MCF 10A (cell line): ENCODE measurements at regions not wholly inside any gene's neighbourhood (a gene's known extent, or its start where the extent isn't known, plus 50 kb on each side); places are given as distances from the start of the nearest gene placed in this dataset.

Experiments used
- BruUV-seq: library from RNA; stranded (reverse); fragments of 400-500 nt; replicated peaks from 2 replicates; lab custom pipeline; 2021; lab: Mats Ljungman, UMichigan
- CTCF ChIA-PET: fragments of 300-600 bp; sonication (Branson Sonifier 250); formaldehyde crosslinking; extraction: SDS; loops from one replicate; lab custom pipeline; 2021; ENCODE audit warnings: antibody characterized with exemption, inconsistent platforms; lab: Yijun Ruan, JAX
- POLR2A ChIA-PET: fragments of 300-600, 350-650 bp; sonication (Branson Sonifier 250); formaldehyde crosslinking; extraction: SDS; loops from one replicate; lab custom pipeline; 2020; ENCODE audit warnings: antibody characterized with exemption, inconsistent platforms; lab: Yijun Ruan, JAX
- DNase-seq: peaks from one replicate; pipeline ENCODE4 v3.0.0-alpha.2; 2018; ENCODE audit not compliant: unreplicated experiment
- H3K27ac Mint-ChIP-seq: one replicate; pipeline ENCODE4 v1.8.0; 2022; ENCODE audit warnings: mild to moderate bottlenecking, low read depth, mixed read lengths; ENCODE audit not compliant: unreplicated experiment
- H3K27me3 Mint-ChIP-seq: one replicate; pipeline ENCODE4 v1.8.0; 2022; ENCODE audit warnings: mixed read lengths; ENCODE audit not compliant: insufficient read depth, unreplicated experiment
- H3K36me3 Mint-ChIP-seq: one replicate; pipeline ENCODE4 v1.8.0; 2022; ENCODE audit warnings: mild to moderate bottlenecking, moderate library complexity, mixed read lengths; ENCODE audit not compliant: insufficient read depth, unreplicated experiment
- H3K4me1 Mint-ChIP-seq: one replicate; pipeline ENCODE4 v1.8.0; 2022; ENCODE audit warnings: mixed read lengths; ENCODE audit not compliant: insufficient read depth, unreplicated experiment
- H3K4me3 Mint-ChIP-seq: one replicate; pipeline ENCODE4 v1.8.0; 2022; ENCODE audit warnings: mild to moderate bottlenecking, moderate library complexity, mixed read lengths; ENCODE audit not compliant: unreplicated experiment
- H3K9me3 Mint-ChIP-seq: one replicate; pipeline ENCODE4 v1.8.0; 2022; ENCODE audit warnings: mixed read lengths; ENCODE audit not compliant: unreplicated experiment
- intact Hi-C: fragments of 100-400 bp; cut with micrococcal nuclease; formaldehyde crosslinking; loops from 2 replicates; pipeline ENCODE4 v1.14.1; 2022
- TF ChIP-seq, protein P1 (sequence below): fragments of 200-600 bp; IDR thresholded peaks from one replicate; pipeline ENCODE4 v1.8.0; 2022; ENCODE audit warnings: antibody characterized with exemption, mild to moderate bottlenecking; ENCODE audit not compliant: unreplicated experiment

DNA sequence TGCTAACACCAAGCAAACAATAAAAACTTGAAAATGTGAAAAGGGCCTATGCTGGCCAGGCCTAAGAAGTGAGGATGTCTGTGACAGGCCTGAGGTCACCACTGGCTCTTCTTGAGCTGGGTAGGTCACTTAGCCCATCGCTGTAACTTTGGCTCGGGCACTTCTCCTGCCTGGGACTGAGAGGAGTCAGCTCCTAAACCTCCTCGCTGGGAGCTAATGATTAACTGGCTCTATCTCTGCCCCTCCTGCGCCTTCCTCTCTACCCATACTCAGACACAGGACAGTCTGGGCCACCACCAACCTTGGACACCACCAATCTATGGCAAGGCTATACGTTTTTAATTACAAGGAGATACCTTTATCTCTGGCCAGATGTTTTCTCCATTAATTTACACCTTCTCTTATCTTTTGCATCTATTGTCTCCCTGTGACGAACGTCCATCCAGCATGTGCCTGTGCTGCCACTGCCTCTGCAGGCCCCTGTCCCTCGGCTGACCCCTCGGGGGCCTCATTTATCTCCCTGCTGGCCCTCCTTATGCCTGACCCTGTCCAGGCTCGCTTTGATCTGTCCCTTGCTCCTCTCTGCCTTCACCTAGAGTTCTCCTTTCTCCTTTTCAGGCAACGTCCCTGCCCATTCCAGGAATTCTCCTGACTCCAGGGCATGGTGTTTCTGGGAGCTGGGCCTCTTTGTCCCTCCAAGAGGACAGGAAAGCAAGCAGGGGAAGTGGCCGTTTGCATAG is 149.1 kb upstream of the GATA6 start:
- Mint-ChIP-seq H3K36me3 (no peaks in the 10 kb centered on the region), H3K4me1 (peaks cover 2% of the 10 kb centered on the region), H3K27me3 (no peaks in the 10 kb centered on the region), H3K4me3 (no peak overlapping the region), H3K9me3 (no peaks in the 10 kb centered on the region), H3K27ac (no peak overlapping the region)
- no TSS peak for BruUV-seq
- TF ChIP-seq, protein P1, sequence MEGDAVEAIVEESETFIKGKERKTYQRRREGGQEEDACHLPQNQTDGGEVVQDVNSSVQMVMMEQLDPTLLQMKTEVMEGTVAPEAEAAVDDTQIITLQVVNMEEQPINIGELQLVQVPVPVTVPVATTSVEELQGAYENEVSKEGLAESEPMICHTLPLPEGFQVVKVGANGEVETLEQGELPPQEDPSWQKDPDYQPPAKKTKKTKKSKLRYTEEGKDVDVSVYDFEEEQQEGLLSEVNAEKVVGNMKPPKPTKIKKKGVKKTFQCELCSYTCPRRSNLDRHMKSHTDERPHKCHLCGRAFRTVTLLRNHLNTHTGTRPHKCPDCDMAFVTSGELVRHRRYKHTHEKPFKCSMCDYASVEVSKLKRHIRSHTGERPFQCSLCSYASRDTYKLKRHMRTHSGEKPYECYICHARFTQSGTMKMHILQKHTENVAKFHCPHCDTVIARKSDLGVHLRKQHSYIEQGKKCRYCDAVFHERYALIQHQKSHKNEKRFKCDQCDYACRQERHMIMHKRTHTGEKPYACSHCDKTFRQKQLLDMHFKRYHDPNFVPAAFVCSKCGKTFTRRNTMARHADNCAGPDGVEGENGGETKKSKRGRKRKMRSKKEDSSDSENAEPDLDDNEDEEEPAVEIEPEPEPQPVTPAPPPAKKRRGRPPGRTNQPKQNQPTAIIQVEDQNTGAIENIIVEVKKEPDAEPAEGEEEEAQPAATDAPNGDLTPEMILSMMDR, result no peak
- CTCF ChIA-PET, result no interaction called here
- POLR2A ChIA-PET, result no interaction called here
- intact Hi-C loops, result no loop called here
- no peak for DNase-seq

DNA sequence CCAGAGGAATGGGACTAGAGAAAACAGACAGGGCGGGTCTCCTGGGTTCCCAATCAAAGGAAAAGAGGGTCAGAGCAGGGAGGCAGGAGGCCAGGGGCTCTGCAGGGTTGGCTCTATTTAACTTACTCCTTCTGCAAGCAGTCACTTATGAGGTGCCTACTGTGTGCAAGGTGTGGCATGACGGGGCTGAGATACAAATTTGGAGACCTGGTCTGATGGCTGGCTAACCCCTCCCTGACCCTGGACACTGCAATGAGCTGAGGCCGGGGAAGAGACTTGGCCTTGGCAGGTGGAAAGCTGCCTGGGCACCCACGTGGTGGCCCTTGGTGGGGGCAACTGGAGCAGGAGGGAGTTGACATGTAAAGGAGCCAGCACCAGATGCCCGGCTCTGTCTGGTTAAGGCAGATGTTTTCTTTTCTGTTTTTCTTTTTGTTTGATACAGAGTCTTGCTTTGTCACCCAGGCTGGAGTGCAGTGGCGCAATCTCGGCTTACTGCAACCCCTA is 148.5 kb upstream of the GATA6 start:
- H3K4me1 Mint-ChIP-seq, result no peaks in the 10 kb centered on the region
- H3K27me3 Mint-ChIP-seq, result no peaks in the 10 kb centered on the region
- TF ChIP-seq, protein P1, result no peak
- no peak overlapping the region for H3K4me3 Mint-ChIP-seq
- ChIA-PET POLR2A (no interaction called here), CTCF (no interaction called here)
- no peaks in the 10 kb centered on the region for H3K36me3 Mint-ChIP-seq
- intact Hi-C loops, result no loop called here
- no TSS peak for BruUV-seq
- no peak overlapping the region for H3K27ac Mint-ChIP-seq
- no peak for DNase-seq
- H3K9me3 Mint-ChIP-seq, result no peaks in the 10 kb centered on the region

DNA sequence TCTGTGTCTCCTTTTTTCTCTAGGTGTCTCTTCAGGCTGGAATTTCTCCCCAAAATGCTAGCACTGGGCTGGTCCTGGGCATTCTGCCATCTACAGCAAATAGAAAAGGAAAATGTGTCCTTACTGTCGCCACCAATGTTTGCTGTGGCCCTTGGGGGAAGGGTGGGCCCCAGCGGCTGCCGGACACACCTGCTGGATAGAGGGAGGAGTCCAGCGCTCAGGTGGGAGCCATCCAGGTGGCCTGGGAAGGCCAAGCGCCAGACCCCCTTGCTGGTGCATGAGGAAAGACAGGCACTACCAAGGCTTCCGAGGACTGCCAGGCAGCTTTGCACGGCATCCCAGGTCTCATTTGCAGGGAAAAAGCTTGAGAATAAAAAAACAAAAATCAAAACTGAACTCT is 147.7 kb upstream of the GATA6 start:
- DNase-seq, result no peak
- H3K4me1 Mint-ChIP-seq, result no peaks in the 10 kb centered on the region
- no TSS peak for BruUV-seq
- H3K9me3 Mint-ChIP-seq, result no peaks in the 10 kb centered on the region
- H3K36me3 Mint-ChIP-seq, result no peaks in the 10 kb centered on the region
- TF ChIP-seq, protein P1, result no peak
- intact Hi-C loops, result no loop called here
- POLR2A ChIA-PET, result no interaction called here
- CTCF ChIA-PET, result no interaction called here
- H3K27me3 Mint-ChIP-seq, result no peaks in the 10 kb centered on the region
- H3K27ac Mint-ChIP-seq, result no peak overlapping the region
- H3K4me3 Mint-ChIP-seq, result no peak overlapping the region

DNA sequence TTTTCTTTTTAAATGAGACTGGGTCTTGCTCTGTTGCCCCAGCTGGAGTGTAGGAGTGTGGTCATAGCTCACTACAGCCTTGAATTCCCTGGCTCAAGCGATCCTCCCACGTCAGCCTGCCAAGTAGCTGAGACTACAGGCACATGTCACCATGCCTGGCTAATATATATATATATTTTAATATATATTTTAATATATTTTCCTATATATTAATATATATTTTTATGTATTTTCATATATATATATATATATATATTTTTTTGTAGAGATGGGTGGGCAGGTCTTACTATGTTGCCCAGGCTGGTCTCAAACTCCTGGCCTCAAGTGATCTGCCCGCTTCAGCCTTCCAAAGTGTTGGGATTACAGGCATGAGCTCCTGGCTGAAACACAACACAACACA is 144.5 kb upstream of the GATA6 start:
- intact Hi-C loops, result no loop called here
- TF ChIP-seq, protein P1, result no peak
- no peaks in the 10 kb centered on the region for H3K27me3 Mint-ChIP-seq
- CTCF ChIA-PET, result interaction anchor here (1.8 kb wide), 1 partner anchor 27 kb away, joined by 5 read pairs; no protein-coding TSS in a partner anchor
- no peaks in the 10 kb centered on the region for H3K9me3 Mint-ChIP-seq
- POLR2A ChIA-PET, result no interaction called here
- DNase-seq, result no peak
- no TSS peak for BruUV-seq
- no peak overlapping the region for H3K27ac Mint-ChIP-seq
- H3K4me3 Mint-ChIP-seq, result no peak overlapping the region
- no peaks in the 10 kb centered on the region for H3K4me1 Mint-ChIP-seq
- no peaks in the 10 kb centered on the region for H3K36me3 Mint-ChIP-seq
